CD4-positive, alpha-beta T cell treated with Interleukin-10 for 1 hour (primary cell): ENCODE measurements at regions not wholly inside any gene's neighbourhood (a gene's known extent, or its start where the extent isn't known, plus 50 kb on each side); places are given as distances from the start of the nearest gene placed in this dataset.

ENCODE experiments used
- DNase-seq: peaks from one replicate; pipeline ENCODE4 v3.0.0-alpha.2; 2020

DNA sequence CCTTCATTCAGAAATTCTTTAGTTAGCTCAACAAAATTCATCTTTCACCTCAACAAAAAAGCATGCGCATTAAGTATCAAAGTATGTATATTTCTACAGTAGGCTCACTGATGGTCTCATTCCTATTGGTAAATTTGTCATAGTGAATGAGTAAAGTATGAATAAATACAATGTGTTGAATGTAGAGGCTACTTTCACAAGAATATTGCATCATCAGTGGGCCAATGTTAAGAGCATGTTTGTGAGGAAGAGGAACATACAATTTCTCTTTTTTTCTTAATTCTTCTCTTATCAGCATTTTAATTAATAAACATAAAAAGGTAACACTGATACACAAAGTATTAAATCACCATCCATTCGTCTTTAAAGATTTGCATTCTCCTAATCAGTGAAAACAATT is 505.1 kb downstream of the CETN3 start:
- DNase-seq = no peak

DNA sequence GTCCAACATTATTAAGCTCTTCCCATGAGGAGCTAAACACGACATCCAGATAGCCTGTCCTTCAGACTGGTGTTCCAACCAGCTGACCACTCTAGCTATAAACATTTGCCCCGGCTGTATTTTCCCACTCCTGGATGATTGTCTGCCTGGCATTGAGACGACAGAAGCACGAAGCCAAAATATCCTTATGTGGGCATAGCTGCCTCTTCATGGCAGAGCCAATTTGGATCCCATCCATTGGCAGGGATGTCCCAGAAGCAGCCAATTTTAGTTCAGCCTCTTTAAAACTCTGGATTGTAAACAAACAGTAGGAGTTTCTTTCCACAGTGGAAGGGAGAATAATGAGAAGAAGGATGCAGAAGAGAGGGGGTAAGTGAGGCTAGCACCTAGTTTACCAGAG is 507.6 kb downstream of the CETN3 start:
- no peak for DNase-seq

DNA sequence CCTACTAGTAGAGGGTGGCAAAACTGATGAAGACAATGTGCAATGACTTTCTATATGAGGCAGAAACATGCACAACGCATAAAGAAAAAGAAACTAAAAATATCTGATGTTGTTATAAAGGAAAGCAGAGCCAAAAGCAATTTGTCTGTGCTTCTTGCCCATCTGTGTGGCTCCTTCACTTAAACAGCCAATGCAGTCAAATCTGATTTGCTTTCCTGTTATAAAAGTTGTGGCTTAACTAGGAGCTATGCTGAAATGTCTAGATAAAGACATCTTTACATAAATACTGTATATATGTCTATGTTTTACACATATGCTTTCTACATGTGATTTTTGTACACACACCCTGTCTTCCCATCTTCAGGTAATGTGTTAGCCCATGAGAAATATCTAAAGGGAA is 508.2 kb downstream of the CETN3 start:
- DNase-seq = no peak

DNA sequence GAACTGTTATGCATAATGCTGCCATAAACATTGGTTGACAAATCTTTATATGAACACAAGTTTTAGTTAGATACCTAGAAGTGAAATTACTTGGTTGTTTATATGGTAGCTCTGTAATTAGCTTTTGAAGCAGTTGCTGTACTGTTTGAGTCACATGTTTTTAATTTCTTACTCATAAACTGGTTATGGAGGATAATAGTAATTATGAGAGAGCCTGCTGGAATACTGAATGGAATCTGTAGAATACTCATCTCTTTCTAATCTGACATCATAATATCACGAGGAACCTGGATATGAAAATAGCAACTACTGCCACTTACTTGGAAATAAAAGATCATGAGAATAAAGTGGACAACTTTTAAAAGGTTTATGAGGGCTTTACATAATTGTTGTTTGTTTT is 509.2 kb downstream of the CETN3 start:
- no peak for DNase-seq

DNA sequence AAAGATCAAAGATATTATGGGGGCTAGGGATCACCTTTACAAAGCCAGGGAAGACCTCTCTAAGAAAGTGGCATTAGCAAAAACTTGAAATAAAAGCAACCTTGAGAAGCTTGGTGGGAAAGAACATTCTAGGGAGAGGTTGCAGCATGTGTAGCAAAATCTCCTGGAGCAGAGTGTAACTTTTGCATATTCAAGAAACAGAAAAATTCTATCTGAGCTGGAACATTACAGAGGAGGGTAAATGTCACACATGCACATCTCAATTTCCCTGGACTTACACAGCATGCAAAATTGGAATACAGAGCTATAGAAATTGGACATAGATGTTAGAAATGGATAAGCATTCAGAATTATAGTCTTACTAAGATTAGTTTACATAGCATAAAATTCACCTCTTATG is 510.0 kb downstream of the CETN3 start:
- DNase-seq = no peak

DNA sequence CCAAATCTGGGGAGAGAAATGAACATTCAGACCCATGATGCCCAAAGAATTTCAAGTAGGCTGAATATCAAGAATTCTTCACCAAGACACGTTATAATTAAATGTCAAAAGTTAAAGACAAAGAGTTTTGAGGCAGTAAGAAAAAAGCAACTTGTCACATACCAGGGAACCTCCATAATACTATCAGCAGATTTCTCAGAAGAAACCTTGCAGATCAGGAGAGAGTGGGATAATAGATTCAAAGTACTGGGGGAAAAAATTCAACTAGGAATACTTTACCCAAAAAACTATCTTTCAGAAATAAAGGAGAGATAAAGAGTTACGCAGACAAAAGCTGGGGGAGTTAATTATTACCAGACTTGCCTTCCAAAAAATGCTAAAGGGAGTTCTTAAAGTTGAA is 516.0 kb downstream of the CETN3 start:
- no peak for DNase-seq

DNA sequence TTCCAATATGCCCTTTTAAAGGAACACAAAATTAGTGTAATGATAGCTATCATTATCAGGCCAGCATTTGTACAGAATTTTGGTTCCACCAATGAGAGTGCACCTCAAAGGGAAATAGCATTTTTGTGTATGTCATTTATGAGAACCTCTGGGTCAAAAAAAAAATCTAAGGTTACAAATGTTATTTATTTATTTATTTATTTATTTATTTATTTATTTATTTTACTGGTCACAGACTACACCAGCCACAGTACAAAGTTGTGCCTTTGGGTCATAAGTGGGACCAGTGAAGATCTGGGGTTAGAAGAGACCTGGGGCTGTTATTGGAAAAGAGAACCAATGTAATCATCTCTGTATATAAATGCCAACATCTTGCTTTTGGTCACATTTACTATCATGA is 523.9 kb downstream of the CETN3 start:
- DNase-seq = no peak

DNA sequence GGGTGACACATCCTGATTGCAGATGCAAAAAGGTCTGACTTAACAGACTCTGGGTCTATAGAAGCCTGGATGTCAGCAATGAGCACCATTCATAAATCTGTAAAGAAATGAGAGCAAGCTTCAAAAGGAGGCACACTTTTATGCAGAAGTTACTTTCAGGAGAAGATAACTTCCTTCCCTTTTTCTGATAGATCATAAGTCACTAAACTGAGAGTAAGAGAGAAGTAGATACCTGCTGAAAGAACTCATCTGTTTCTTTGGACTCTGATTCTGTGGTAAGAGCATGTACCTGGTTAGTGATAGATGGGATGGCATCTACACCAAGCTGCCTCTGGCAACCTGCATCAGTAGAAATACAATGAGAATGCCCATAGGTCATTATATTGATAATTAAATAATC is 525.6 kb downstream of the CETN3 start:
- no peak for DNase-seq

DNA sequence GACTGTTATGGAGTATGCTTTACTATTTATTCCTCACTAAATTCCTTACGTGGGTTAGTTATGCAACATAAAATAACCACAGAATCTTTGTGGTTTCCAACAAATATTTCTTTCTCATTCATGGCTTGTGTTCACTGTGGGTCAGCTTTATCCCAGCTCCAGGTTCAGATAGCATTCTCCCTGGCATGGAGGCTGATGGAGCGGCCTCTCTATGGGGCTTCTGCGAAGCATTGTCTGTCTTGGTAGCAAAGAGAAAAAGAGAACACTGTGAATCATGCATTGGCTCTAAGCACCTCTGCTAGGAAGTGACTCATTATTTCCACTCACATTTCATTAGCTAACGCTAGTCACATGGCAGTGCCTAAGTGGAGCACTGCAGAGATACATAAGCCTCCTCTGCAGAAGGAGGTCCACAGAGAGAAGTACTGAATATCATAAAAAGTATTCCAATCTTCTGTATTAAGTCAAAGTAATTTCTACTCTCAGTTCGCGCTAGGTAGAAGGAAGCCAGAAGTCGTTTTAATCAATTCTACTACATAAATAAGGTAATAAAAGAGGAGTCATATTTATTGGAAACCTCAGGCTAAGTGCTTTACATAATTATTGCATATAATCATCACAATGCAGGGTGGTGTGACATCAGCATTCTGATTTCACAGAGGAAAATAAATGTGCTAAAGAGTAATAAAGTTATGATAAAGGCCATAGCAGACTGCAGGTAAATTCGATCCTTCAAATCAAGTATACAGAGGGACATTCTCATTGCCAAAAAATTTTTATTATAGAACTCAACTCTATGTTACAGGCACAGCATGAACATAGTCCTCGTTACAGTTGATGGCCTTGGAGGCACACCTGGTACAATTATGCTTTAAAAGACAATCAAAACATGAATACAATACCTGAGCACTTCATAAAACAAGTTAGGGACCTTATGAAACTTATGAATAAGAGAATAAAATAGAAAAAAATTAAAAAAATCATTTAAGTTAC is 531.1 kb downstream of the CETN3 start:
- no peak for DNase-seq

DNA sequence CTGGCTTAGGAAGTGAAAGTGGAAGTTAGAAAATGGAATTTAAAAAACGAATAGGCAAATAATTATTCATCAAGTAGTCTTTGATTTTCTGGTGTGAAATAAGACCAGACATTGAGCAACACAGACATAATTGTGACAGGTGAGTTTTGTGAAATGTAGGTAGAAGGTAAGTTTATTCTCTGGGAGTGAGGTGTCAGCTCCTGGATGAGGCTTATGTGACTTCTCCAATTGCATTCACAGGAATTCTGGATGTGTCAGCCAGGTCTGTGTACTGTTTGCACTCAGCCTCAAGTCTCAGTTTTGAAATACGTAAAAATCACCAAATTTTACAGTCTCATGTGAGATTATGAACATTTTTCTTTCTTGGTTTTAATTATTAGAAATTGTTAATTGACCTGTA is 537.6 kb downstream of the CETN3 start:
- DNase-seq = no peak

DNA sequence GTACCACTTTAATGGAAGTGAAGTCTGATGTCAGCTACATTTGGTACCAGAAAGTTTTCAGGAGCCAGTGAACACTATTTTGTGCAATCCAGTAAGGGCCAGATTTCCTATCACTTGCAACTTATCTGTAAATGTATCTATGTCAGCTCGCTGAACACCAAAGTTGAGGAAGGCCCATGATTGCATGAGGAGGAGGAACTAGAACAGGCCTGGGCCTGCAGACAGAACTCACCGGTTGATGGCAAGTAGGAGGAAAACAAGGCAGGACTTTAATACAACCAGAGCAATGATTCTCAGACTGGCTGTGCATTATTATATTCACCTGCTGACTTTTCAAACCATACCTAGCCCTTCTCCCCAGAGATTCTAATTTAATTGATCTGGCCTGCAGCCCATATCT is 540.2 kb downstream of the CETN3 start:
- no peak for DNase-seq

DNA sequence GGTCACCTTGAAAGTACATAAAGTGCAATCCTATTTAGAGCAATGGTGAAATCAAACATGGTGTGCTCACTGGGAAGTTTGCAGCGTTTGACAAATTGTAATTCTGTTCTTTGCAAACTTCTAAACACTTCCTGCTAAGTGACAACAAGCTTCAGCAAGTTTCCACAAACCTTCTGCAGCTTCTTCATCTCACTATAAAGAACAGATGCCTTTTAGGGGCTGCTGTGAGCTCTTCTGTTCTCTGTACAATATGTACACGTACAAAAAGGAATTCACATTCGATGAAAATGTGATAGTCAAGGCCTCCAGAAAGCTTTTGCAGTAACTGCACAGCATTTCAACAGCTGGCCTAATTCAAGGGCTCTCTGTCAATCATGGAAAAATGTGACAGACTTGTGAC is 543.1 kb downstream of the CETN3 start:
- DNase-seq = no peak

DNA sequence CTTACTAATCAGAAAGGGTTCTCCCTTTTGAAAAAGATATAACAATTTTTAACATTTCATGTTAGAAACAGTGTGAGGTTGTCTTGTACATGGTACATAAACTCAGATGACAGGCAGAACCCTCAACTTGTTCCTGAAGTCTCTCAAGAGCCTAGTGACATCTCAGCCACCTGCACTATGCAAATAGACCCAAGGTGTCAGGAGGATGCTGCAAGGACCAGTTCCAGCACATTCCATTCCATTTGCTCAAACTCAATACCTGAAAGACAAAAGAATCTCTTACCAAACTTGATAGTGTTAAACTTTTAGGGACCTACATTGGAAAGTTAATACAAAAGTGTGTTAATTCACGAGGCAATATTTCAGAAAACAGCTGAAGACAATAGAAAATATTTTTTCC is 544.6 kb downstream of the CETN3 start:
- no peak for DNase-seq

DNA sequence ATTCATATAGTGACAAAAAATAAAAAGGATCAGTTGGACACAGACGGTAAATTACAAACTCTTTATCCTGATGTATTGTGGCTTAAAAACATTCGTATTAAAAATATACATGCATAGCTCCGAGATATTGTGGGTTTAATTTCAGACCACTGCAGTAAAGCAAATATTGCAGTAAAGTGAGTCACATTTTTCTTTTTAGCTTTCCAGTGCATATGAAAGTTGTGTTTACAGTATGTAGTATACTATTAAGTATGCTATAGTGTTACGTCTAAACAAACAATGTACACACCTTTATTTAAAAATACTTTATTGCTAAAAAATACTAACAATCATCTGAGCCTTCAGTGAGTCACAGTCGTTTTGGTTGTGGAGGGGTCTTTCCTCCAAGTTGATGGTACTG is 551.8 kb downstream of the CETN3 start:
- DNase-seq = no peak

DNA sequence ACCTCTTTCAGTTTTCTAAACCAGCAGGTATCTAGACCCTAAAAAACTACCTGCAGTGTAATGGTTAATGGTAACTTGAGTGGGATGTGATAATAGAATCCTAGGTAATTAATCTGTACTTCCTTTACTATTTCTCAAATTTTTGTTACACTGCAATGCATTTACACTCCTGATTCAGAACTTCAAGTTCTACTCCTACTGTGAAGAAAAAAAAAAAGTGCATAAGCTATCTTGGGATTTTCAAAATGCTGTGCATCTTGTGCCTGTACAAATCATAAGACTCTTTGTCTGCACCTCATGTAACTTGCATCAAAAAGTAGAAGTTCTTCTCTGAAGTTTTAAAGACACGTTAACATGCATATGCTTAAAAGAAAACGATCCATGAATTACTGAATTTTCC is 554.1 kb downstream of the CETN3 start:
- DNase-seq = no peak

DNA sequence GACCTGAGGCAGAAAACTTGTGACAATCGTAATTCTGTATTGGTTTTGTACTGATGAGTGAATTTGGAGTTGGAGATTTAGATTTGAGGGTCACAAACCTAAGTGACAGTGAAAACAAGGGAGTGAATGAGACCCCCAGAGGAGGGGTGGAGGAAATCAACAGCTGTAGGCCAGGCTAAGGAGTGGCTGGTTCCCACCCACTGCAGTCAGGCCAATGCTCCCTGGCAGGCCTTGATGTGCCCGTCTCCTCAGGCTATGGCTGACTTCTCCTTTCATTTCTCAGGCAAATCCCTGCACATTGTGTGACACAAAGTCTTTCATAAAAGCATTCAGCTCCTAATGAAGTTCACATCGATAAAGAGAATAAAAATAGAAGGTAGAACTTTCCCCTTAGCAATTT is 557.6 kb downstream of the CETN3 start:
- DNase-seq = no peak

DNA sequence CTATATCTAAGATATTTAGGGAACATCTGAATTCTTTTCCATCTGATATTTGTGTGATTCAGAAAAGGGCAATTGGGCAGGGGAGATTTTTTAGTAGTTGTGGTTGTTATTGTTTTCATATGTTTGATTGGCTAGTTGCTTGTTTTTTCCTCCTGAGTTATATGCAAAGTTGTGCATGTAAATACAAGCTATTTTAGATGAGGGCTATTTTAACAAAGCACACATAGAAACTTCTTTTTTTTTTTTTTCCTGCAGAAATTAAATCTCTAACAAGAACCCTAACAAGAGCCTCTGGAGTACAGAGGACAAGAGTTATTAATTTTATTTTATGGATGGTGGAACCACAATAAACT is 559.1 kb downstream of the CETN3 start:
- DNase-seq = no peak

DNA sequence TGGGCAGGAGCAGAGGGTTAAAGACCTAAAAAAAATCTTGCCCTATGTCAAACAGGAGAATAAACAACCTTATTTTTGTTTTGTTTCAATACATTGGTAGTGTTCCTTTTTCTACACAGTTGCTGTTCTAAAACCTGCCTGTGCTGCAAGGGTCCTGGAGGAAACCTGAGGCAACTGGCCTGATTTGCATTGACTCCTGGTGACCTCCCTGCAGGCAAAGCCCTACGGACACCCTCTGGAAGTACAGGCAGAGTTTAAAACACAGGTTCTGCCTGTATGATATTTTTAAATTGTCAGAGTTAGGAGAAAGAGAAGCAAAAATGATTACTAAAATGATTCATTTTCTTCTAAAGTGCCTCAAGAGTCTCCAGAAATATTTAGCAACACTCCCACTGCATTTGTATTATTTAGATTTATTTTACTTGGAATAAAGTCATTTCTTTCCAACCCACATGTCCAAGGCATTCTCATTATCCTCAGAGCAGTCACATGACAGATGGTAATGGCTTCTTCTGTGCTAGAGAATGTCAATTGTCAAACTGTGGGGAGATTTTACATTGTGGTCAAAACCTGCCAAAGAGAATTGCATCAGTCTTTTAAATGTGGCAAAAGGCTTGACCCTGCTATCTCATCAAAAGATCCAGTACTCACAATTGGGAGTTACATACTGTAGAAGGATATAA is 559.6 kb downstream of the CETN3 start:
- no peak for DNase-seq

DNA sequence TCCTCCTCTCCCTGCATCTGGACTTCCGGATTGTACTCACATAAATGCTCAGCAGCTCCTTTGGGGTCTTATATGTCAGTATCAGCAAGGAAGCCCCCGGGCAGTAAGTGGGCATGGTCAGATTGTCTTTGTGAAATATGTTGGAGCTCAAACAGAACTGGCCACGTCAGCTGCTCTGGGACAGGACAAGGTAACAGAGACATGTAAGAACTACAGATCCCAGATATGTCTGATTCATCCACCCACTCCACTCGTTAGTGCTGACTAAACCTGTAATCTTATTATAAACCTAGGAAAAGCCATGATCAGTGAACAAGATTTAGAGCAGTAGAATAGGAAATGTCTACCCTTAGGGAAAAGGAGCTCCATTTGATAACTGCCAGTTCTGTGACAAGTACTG is 561.8 kb downstream of the CETN3 start:
- DNase-seq = no peak

DNA sequence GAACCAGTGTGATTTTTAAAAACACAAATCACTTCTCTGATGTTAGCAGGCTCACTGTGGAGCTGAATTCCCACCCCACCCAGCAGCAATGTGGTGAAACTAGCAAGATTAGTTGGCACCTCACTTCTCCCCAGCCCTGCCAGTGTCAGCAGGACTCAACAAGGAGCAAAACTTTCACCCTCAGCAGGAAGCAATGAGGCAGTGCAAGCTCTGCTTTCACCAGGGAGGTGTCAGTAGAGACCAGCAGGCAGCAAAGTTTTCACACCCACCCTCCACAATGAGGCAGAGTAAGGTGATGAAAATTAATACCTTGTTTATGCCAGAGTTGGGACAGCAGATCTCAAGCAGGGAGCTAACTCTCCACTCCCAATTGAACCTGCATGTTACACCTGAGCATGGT is 565.0 kb downstream of the CETN3 start:
- no peak for DNase-seq

DNA sequence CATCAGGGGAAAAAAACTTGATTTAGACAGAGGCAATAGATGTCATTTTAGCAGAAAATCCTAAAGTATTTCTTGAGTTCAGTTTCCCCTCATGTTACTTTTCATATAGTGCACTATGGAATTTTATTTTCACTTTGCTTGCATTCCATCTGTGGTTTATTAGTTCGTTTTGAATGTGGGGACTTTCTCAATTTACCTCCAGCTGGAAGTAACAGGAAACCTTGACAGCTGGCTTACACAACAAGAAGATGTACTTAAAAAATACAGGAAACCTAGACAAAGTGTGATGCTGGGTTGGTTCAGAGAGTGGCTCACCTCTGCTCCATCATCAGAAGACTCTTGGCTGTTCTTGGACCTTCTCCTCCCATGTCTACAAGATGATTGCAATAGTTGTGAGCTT is 567.0 kb downstream of the CETN3 start:
- no peak for DNase-seq

DNA sequence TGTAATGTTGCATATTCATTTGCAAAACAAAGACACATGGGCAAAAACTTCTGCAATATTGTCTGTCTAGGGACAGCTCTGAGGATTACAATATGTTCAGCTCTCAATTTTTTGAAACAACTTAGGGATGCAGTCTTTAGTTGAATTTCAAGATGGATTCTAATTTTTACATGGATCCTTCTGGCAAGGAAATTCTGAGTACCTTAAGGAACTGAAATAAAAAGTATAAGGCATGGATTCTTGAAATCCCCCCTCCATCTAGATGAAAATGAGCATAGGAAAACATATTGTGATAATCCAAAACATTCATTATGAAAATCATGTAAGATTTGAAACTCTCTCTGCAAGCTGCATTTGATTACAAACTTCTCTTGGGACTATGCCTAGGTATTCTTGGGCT is 568.6 kb downstream of the CETN3 start:
- DNase-seq = no peak

DNA sequence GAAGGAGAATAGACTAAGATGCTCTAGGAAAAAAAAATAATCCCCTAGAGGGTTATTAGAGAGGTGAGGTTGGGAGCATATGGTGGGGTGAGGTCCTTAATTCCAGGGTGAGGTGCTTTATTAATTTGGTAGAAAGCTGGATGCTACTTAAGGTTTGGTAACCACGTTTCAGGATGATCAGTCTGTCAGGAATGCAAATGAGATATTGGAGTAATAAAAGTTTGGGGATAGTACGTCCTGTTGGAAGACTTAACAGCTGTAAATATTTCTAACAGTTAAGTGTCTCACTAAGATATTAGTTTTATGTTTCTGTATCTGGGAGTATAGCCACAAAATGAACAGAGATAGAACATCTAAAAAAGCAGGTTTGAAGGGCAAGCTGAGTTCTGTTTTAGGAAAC is 578.9 kb downstream of the CETN3 start:
- no peak for DNase-seq

DNA sequence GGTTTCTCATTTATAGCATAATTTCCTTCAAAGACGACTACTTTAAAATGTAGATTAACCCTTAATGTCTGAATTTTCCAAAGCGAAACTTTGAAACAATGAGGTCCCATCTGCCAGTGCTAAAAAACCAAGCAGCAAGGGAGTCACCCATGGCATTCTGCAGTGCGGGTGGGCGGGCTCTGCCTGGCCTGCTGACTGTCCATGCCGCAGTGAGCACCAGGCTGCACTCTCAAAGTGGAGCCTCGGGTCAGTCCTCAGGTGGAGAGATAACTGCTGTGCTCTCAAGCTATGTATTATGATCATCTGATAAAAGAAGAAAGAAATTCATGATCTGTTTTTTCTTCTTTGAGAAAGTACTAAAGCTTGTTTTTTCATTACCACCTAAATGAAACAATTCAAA is 581.6 kb downstream of the CETN3 start:
- no peak for DNase-seq

DNA sequence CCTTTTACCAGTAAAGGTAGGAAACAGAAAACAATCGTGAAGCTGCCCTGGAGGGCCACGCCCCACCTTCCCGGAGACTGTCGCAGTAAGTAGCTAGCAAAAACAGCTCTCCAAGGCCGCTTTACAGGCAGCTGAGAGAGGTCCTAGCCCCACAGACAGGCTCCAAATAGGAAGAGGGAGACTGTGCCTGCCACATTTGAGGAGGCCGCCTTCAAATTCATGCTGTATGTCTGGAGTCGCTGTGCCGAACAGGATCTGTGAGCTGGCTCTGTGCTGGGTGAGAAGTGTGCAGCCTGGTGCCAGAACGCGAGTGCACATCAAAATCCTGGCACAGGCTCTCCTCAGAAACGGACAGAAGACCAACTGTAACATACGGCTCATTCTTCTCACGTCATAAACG is 582.2 kb downstream of the CETN3 start:
- DNase-seq = no peak
